ENCODE measurements at regions not wholly inside any gene's neighbourhood (a gene's known extent, or its start where the extent isn't known, plus 50 kb on each side); places are given as distances from the start of the nearest gene placed in this dataset.
"Not testable (repeated sequence)": the region's sequence is repeated elsewhere in the genome, so short reads cannot be mapped to it uniquely, and the experiment has no call there.

GRCh38 chrX:75596178-75596577 lies 73.3 kb upstream of the ZDHHC15 start:
- H3K36me3 ChIP-seq (replicated peaks in 1 of 2; ENCODE audit: control insufficient read depth in 1 of 2, insufficient read depth in 2 of 2, low read length in 2 of 2), result no peaks in the 10 kb centered on the region
- intact Hi-C loops (cut with micrococcal nuclease; ENCODE audit: unreplicated experiment), result no loop called here

DNA sequence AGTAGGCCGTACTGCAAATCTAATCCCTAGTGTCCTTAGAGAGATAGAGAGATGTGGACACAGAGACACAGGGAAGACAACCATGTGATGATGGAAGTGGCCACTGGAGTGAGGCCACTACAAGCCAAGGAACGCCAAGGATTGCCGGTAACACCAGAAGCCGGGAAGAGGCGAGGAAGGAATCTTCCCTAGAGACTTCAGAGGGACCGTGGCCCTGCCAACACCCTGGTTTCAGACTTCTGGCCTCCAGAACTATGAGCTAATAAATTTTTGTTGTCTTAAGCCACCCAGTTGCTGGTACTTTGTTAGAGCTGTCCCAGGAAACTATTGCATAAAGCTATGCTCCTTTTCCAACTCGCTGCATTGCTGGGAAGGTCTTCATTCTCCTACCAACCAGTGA lies 70.3 kb upstream of the ZDHHC15 start:
- 91% methylated on average over 7 of the region's 7 CpGs for WGBS (ENCODE audit: low lambda C conversion rate)
- H3K36me3 ChIP-seq (replicated peaks in 1 of 2; ENCODE audit: control insufficient read depth in 1 of 2, insufficient read depth in 2 of 2, low read length in 2 of 2); H3K27ac ChIP-seq (ENCODE audit: extremely low read length, insufficient read depth, low read length); H3K4me1 ChIP-seq (ENCODE audit: insufficient read depth, low read length); H3K4me2 ChIP-seq (ENCODE audit: low read depth, low read length); H3K9me3 ChIP-seq (ENCODE audit: low read length); H3K79me2 ChIP-seq (ENCODE audit: insufficient read depth, low read length); DNase-seq (ENCODE audit: low spot score); POLR2A ChIA-PET; CTCF ChIA-PET (ENCODE audit: low intra/inter-chr PET ratio, low total read pairs); in situ Hi-C loops (cut with HindIII; ENCODE audit: extremely low pct_ligation_motif_present, low pct_unique_long_range_greater_than_20kb); H3K4me3 ChIP-seq (replicated peaks in 1 of 3; ENCODE audit: insufficient read depth in 1 of 3, low read depth in 2 of 3, low read length in 3 of 3); ATAC-seq; intact Hi-C loops (cut with micrococcal nuclease; ENCODE audit: unreplicated experiment); H4K20me1 ChIP-seq (ENCODE audit: insufficient read depth, low read length); H3K27me3 ChIP-seq (ENCODE audit: control insufficient read depth in 1 of 2, insufficient read depth in 2 of 2, low read length in 2 of 2); H3K9ac ChIP-seq (ENCODE audit: insufficient read depth, low read depth, low read length); BruUV-seq (replicated peaks); H2AFZ ChIP-seq (ENCODE audit: low read length): not testable (repeated sequence)
- FAIRE-seq, result peak; percentile 15

More at GRCh38 chrX:75596178-75596577, 73.3 kb upstream of the ZDHHC15 start:
- Histone ChIP-seq H4K20me1 (ENCODE audit: insufficient read depth, low read length) (no peaks in the 10 kb centered on the region), H3K9me3 (ENCODE audit: low read length) (no peaks in the 10 kb centered on the region), H3K27ac (ENCODE audit: extremely low read length, insufficient read depth, low read length) (no peak overlapping the region), H3K4me3 (replicated peaks in 1 of 3; ENCODE audit: insufficient read depth in 1 of 3, low read depth in 2 of 3, low read length in 3 of 3) (no peak overlapping the region), H3K79me2 (ENCODE audit: insufficient read depth, low read length) (no peaks in the 10 kb centered on the region), H3K27me3 (ENCODE audit: control insufficient read depth in 1 of 2, insufficient read depth in 2 of 2, low read length in 2 of 2) (no peaks in the 10 kb centered on the region), H3K4me2 (ENCODE audit: low read depth, low read length) (no peak overlapping the region), H2AFZ (ENCODE audit: low read length) (no peak overlapping the region), H3K9ac (ENCODE audit: insufficient read depth, low read depth, low read length) (no peak overlapping the region), H3K4me1 (ENCODE audit: insufficient read depth, low read length) (no peaks in the 10 kb centered on the region)
- BruUV-seq (replicated peaks), result no TSS peak
- no peak for TF ChIP-seq ZBTB43 (CRISPR knock-in tag; conservative IDR thresholded peaks at IDR 0.05)
- TF ChIP-seq TCF7L2 (IDR thresholded peaks at IDR 0.05; ENCODE audit: low read depth, low read length), result no peak
- TF ChIP-seq HIVEP1 (CRISPR knock-in tag; IDR thresholded peaks at IDR 0.05), result no peak
- TF ChIP-seq ZNF710 (CRISPR knock-in tag; IDR thresholded peaks at IDR 0.05; ENCODE audit: borderline replicate concordance), result no peak
- TF ChIP-seq ZKSCAN8 (CRISPR knock-in tag; IDR thresholded peaks at IDR 0.05; ENCODE audit: borderline replicate concordance), result no peak
- TF ChIP-seq ZFP90 (CRISPR knock-in tag; IDR thresholded peaks at IDR 0.05; ENCODE audit: borderline replicate concordance), result no peak
- no peak for TF ChIP-seq IRF9 (CRISPR knock-in tag; IDR thresholded peaks at IDR 0.05; ENCODE audit: borderline replicate concordance)
- ATAC-seq, result no peak
- in situ Hi-C loops (cut with HindIII; ENCODE audit: extremely low pct_ligation_motif_present, low pct_unique_long_range_greater_than_20kb), result no loop called here
- 83% methylated on average over 1 of the region's 2 CpGs for WGBS (ENCODE audit: low lambda C conversion rate)
- CTCF ChIA-PET (ENCODE audit: low intra/inter-chr PET ratio, low total read pairs), result no interaction called here
- FAIRE-seq, result no peak
- DNase-seq (ENCODE audit: low spot score), result no peak
- POLR2A ChIA-PET, result no interaction called here

Data from HepG2 (cell line).